ENCODE measurements at regions not wholly inside any gene's neighbourhood (a gene's known extent, or its start where the extent isn't known, plus 50 kb on each side); places are given as distances from the start of the nearest gene placed in this dataset.

DNA sequence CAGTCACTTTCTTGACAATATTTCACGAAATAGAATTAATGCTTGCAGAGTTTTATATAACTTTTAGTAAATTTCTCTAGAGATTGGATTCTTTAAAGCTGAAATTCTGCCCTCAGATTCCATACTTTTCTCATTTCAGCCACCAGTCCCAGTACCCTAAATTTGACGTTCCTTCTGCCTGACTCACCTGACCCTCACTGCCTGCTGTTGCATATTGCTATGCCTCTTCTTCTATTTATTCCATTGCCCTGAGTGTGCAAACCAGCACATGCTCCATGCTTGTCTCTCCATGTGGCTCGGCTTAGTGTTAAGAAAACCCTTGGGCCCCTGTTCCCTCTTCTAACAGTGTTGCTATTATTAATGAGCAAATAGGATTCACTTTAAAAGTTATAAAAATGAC is 533.3 kb downstream of the LRFN5 start:
- no peak for TF ChIP-seq CTCF (IDR thresholded peaks at IDR 0.05)
- TF ChIP-seq REST (IDR thresholded peaks at IDR 0.05; ENCODE audit: insufficient read depth in 1 of 2, low read depth in 2 of 2, low read length in 1 of 2) = no peak
- TF ChIP-seq TCF7L2 (IDR thresholded peaks at IDR 0.05; ENCODE audit: low read depth, low read length) = no peak

All from Panc1 (cell line).